GM10847 (cell line): ENCODE measurements at regions not wholly inside any gene's neighbourhood (a gene's known extent, or its start where the extent isn't known, plus 50 kb on each side); places are given as distances from the start of the nearest gene placed in this dataset.

Source experiments
- POLR2A ChIP-seq: IDR thresholded peaks from 2 replicates; pipeline ENCODE4 v1.6.1; 2011; ENCODE audit not compliant: insufficient read length; ENCODE audit errors: extremely low read depth

DNA sequence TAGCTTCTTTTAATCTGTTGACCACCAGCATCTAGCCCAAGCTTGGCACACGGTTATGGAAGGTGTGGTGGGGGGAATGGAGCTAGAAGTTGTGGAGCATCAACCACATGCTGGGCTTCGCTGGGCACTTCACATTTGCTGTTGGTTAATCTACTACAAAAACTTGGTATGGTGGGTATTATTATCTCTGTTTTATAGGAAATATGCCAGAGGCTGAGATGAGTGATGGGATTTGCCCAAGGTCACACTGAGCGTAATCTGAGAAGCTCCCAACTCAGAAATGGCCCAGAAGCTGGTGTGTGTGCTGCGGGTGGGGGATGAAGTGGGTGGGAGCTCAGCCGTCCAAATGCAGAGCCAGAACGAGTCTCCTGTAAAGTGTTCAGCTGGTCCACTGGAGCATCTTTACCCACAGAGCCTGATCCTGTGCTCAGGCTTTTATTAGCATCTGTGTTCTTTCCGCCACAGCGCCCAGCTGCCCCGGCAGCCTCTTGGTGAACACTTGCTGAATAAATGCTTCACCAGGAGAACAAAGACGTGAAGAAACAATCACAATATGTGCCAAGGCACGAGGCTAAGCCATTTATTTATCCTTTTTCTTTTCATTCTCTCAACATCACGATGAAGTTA is 98.6 kb upstream of the JUN start:
- TF ChIP-seq POLR2A: no peak

DNA sequence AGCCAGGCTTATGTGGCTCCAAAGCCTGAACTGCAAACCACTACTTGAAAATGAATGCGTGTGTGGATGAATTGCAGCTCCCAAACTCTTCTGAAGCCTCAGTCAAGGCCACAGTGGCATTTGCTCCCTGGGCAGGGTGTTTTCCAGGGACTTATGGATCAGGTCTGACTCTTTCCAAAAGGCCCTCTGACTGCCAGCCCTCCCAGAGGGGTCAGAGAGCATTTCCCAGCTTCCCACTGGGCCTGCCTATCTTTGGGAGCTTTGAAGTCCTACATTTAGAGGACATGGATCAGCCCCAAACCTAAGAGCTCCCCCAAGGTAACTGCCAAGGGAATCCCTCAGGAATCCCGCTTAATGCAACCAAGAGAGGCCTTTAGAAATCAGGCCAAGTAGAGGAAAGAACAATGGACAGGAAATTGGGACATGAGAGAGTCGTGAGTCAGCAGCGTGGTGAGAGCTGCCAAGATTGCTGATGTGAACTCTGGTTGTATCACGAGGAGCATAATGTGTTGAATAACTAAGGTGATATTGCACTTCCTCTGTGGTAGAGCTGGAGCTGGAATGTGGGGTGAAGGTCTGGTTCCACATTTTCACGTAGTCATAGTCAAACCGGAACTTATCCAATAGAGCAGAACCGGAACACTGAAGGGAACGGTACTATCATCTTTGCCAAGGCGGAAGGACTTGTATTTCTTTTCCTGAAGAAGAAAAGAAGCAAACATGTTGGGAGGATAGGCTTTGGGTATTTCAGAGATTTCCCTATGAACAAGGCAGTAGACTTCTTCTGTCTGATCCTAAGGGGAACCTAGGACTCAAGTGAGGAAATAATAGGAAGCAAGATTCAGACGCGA is 99.4 kb upstream of the JUN start:
- TF ChIP-seq POLR2A: no peak

DNA sequence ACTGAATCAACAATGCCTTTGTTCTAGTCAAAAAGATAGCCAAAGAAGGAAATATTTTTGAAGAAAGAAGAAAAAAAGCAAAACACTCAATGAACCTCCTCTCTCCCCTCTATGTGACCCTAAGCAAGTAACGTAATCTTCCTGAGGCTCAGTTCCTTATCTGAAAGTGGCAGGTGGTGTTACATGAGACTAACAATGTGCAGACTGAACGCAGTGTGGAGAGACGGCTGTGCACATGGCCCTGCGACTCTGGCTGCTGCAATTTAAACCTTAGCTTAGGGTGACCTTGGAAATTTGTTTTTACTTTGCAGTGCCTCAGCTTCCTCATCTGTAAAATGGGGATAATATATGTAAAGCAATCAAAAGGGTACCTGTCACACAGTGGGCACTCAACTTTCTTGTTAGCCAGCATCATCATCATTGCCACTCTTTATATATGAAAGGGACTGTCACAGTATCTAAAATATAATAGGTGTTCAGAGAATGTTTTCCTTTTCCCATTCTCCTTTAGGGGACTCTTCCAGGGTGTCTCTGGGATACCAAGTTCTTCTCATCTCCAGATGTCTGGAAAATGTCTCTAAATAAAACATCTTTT is 100.1 kb upstream of the JUN start:
- no peak for TF ChIP-seq POLR2A

DNA sequence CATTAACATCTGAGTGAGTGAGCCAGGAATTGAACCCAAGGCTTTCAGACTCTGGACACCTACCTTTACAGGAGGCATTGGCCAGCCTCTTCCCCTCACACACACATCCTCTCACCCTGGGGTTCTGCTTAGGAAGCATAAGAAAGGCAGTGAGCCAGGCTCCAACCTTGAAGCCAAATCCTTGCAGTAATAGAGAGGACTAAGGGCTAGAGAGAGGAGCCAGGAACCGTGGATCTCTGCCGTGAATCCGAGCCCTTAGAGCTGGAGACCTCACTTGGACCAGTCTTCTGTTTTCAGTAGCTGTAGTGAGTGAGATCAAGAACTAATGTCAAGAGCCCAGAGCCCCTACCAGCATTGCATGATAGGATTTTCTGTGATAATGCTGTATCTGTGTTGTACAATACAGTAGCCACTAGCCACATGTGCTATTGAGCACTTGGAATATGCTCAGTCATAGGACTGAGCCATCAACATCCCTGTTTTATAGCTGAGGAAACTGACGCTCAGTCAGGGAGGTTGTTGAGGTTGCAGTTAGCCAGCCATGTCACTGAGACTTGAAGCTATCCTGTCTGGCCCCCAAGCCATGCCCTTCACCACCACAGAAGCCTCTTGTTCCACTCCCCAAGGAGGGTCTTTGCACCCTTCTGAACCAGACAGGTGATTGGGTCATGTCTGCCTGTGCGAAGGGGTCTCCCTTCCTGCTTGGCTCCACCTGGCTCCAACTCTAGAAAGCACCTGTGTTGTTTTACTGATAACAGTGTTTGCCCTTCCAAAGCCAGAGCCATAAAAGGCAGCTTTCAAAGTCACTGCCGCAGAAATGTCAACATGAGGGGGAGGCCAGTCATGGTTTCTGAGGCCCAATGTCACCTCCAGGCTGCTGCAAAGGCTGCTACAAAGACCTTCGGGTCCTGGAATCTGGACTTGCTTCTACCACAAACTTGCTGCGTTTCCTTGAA is 101.1 kb upstream of the JUN start:
- no peak for TF ChIP-seq POLR2A

DNA sequence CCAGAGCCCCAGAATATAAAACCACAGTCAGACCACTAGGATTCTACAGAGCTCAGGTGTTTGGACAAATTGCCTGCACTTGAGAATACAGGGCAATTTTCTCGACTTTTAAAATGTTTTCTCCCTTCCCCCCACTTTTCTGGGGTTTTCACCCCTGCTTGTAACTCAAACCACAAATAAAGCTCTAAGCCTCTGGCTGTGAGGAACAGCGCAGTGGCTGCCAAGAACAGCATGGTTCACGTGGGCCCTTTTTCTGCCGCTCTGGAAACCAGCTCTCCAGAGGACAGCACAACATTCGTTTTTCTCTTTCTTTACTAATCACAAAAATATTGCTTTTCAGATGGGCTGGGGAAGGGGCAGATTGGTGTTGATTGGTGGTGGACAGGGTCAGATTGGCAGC is 102.2 kb upstream of the JUN start:
- no peak for TF ChIP-seq POLR2A

DNA sequence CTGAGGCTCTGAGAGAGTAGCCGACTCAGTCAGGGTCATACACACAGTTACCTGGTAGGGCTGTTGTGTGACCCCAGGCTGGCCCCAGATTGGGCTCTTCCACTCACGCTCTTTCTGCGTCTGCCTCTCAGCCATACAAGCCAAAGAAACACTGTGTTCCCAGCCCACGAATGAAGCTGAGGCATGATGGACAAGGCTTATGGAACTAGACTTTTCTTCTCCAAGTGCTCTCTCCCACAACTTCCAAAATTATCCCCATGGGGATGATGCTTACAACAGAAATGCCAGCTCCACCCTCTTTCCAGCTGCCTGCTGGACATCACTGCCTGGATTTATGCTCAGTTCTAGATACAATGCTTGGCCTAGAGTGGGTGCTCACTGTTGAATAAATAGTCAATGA is 102.8 kb upstream of the JUN start:
- no peak for TF ChIP-seq POLR2A

DNA sequence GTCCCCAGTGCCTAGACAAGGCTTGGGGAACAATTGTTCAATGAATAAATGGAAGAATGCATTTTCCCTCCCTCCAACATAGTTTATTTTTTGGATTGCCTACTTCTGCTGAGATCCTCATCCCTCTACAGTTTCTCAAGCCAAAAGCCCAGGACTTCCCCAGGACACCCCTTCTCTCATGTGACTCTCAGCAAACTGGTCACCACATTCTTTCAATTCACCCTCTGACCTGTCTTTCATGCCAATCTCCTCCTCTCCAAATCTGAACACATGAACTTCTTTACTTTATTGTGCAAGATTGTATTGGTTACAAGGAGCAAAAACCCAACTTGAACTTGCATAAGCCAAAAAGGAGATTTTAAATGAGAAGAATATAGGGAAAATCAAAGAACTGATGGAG is 103.2 kb upstream of the JUN start:
- no peak for TF ChIP-seq POLR2A

DNA sequence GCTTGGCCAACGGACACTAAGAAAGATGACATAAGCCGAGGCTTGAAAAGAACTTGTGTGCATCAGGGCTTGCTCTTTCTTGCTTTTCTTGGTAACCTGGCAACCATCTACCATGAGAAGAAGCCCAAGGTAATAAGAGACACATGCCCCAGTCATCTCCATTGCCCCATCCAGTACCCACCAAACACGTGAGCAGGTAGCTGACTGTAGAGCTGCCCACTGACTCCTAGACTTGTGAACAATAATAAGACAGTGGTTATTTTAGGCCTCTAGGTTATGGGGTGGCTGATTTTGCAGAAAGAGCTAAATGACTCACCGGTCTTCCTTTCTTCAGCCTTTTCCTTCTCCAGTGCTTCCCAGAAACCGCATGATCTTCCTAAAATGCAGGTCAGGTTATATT is 105.0 kb upstream of the JUN start:
- no peak for TF ChIP-seq POLR2A

DNA sequence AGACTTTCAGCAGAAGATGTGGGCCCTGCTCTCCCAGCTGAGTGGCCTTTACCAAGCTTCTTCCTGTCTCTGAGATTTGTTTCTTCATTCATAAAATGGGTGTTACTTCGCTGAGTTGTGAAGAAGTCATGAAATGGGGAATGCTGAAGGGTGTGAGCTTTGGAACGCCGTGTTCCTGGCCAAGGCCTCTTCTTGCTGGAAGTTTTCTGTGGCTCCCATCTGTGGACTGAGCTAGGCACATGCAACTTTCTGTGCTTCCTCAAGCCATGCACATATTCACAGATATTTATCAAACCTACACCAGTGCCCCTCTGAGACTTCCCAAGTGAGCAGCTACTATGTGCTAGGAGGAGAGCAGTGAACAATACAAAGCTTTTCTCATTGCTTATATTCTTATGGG is 106.3 kb upstream of the JUN start:
- no peak for TF ChIP-seq POLR2A

DNA sequence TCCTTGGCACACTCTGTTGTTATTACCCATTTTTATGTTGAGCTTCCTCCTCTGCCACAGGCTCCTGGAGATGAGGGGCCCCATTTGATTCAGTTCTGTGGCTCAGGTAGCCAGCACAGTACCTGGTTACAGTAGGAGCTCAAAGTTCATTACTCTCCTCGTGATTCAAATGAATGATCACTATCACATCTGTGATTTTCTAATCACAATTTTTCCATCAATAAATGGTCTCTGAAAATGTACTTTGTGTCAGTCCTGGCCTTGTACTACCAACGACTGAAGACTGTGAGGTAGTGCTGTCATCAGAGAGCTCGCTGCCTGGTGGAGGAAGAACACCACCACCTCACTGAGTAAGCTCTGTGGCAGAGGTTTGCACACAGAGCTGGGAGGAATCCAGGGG is 106.8 kb upstream of the JUN start:
- no peak for TF ChIP-seq POLR2A

DNA sequence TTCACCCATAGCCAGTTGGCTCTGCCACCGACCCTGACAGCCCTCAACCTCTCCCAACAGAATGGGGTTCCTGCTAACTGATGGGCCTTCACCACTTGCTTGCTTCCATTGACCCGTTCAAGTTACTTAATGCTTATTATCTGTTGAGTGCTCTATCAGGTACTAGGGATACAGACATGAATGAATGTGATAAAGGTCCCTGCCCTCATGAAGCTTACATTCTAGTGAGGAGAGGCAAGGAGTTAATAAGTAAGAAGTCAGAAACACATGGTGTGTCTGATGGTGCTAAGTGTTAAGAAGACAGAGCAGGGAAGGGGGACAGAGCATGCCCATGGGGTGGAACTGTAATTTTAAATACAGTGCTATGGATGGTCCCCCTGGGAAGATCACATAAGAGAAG is 107.5 kb upstream of the JUN start:
- no peak for TF ChIP-seq POLR2A

DNA sequence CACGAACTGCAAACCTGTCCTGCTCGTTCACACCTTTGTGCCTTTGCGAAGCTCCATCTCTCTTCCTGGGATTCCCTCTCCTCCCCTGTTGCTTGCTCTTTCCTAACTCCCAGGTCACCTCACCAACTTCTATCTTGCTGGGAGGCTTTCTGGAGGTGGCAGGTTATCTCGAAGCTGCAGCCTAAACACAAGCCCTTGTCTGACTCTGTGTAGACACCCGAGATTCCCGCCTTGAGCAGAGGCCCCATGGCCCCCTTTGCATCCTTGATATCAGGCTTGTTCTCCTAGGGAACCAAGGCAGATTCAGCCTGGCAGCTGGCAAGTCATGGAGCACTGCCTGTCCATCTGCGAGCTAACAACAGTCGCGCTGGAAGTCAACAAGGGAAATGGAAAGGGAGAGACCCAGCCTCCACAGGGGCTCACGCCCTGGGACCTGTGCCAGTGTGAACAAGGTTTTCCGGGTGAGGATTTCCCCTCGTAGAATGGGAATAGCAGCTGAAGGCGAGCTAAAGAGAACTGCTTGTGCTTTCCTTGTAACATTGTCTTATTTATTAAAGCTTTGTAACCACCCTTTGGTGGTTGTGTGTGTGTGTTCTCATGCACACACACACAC is 109.5 kb upstream of the JUN start:
- no peak for TF ChIP-seq POLR2A

DNA sequence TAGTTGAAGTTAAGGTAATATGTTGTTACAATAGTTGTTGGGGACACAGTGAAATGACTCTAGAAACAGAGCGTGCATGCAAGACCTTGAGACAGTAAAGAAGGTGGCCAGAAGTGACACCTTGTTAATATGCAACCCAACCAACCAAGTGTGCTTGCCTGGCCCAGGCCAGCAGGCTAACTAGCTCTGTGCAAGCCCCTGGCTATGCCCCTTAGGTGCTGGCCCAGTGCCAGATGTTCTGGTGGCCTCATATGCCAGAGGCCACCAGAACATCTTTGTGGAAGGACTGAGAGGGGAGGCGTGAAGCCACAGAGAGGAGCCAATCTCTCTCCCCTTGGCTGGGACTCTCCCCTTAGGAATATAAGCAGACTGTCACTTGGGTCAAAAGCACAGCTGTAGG is 111.2 kb upstream of the JUN start:
- TF ChIP-seq POLR2A: no peak

DNA sequence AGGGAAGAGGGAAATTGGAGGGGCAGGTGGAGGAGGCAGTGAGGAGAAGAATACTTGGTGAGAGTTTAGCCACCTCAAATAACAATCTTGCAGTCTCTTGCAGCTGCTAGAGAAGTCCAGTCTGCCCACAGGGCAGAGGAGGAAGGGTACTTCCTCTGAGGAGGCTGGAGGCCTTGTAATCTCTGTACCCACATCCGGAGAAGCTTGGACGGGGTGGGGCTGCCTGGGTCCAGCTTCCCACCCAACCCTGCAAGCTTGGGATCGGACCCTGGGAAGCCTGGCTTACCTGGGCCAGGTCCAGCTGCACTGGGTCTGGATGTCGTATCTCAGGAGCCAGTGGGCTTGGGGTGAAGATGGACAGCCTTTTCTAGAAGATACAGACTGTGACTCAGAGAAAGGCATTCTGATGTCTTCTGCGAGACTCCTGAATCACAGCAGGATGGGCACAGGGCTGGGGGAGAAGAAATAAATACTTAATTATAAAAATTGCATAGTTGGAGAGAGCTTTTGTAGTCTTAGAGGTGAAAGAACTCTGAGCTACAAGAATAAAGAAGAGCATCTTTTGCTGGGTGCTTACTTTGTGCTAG is 111.8 kb upstream of the JUN start:
- TF ChIP-seq POLR2A: no peak

DNA sequence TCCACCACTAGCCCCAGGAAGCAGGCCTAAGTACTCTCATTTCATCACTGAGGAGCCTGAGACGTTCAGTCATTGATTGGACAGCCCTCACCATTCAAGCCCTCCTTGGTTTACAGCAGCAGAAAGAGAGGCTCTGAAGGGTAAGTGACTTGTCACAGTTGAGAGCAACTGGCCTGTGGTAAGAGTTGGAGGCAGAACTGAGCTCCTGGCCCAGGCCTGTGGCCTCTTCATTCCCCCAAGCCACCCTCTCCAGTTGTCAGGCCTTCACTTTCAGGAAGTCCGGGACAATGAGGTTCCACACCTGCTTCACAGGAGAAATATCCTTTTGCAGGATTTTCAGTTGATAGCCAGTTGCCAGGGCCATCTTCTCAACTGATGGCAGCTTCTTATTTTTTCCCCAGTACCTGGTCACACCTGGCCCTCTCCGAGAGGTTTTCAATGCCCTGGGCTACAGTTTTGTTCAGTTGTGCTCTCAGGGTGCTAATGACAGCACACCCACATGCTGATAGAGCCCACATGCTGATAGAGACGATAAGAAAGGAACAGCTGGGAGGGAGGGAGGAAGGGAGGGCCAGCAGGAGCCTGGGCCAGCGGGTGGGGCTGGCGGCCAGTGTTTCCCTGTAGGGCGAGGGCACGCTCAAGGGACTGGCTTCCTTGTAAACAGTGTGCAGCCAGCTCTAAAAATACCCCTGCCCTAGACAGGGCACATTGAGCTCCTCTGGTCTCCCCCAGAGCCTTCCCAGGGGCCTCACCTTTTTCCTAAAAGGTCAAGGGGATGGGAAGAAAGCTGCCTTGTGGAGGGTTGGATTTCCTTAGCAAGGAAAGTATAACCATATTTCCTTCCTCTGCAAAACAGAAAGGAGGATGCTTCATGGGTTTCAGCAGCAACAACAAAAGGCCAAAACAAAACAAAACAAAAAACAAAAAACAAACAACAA is 112.7 kb upstream of the JUN start:
- no peak for TF ChIP-seq POLR2A
